NB4 (cell line): ENCODE measurements at regions not wholly inside any gene's neighbourhood (a gene's known extent, or its start where the extent isn't known, plus 50 kb on each side); places are given as distances from the start of the nearest gene placed in this dataset.
"Not testable (repeated sequence)": the region's sequence is repeated elsewhere in the genome, so short reads cannot be mapped to it uniquely, and the experiment has no call there.

Experiments used
- DNase-seq: peaks from one replicate; pipeline ENCODE4 v3.0.0; 2010; ENCODE audit warnings: low read depth
- H3K4me3 ChIP-seq: one replicate; pipeline ENCODE4 v1.5.1; 2011; ENCODE audit warnings: mild to moderate bottlenecking, low read depth, low read length, moderate library complexity
- MYC ChIP-seq: IDR thresholded peaks from 2 replicates; pipeline ENCODE4 v1.6.1; 2011; ENCODE audit warnings: low read depth, low read length
- POLR2A ChIP-seq: IDR thresholded peaks from 2 replicates; pipeline ENCODE4 v1.6.1; 2011; ENCODE audit warnings: mild to moderate bottlenecking; ENCODE audit not compliant: insufficient read length; ENCODE audit errors: extremely low read depth
- TF ChIP-seq, protein P1 (sequence below): IDR thresholded peaks from 2 replicates; pipeline ENCODE4 v1.6.1; 2011; ENCODE audit warnings: low read depth, low read length
- TF ChIP-seq, protein P2 (sequence below): IDR thresholded peaks from one replicate; pipeline ENCODE4 v1.5.1; 2012; ENCODE audit warnings: low read depth, low read length

DNA sequence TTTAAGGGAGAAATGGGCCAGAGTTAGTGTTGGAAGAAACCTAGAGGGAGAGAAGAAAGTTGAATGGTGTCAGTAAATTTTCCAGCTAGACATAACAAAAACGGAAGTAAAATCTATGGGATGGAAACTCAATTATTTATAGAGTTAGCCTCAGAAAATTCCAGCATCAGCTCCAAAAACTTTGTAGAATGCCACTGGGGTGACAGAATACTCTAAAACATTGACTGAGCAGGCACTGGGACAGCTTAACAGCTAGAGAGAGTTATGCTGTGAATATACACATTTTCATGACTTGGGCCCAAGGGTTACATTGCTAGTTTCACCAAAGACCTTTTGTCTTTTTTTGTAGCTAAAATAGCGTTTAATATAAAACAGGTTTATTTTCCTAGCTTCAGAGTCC, 226.3 kb downstream of the PHLDA1 start:
- H3K4me3 ChIP-seq: no peak overlapping the region
- TF ChIP-seq POLR2A (no peak), MYC (no peak)
- TF ChIP-seq, protein P1, sequence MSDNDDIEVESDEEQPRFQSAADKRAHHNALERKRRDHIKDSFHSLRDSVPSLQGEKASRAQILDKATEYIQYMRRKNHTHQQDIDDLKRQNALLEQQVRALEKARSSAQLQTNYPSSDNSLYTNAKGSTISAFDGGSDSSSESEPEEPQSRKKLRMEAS: no peak
- TF ChIP-seq, protein P2, sequence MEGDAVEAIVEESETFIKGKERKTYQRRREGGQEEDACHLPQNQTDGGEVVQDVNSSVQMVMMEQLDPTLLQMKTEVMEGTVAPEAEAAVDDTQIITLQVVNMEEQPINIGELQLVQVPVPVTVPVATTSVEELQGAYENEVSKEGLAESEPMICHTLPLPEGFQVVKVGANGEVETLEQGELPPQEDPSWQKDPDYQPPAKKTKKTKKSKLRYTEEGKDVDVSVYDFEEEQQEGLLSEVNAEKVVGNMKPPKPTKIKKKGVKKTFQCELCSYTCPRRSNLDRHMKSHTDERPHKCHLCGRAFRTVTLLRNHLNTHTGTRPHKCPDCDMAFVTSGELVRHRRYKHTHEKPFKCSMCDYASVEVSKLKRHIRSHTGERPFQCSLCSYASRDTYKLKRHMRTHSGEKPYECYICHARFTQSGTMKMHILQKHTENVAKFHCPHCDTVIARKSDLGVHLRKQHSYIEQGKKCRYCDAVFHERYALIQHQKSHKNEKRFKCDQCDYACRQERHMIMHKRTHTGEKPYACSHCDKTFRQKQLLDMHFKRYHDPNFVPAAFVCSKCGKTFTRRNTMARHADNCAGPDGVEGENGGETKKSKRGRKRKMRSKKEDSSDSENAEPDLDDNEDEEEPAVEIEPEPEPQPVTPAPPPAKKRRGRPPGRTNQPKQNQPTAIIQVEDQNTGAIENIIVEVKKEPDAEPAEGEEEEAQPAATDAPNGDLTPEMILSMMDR: no peak
- no peak for DNase-seq

GRCh38 chr12:75798136-75798926, 233.2 kb downstream of the PHLDA1 start:
- no peak for DNase-seq
- TF ChIP-seq, protein P1: no peak
- no peak for TF ChIP-seq POLR2A
- TF ChIP-seq, protein P2: no peak
- TF ChIP-seq MYC: no peak

GRCh38 chr12:75795125-75795524, 236.5 kb downstream of the PHLDA1 start:
- DNase-seq: no peak
- H3K4me3 ChIP-seq: no peak overlapping the region
- TF ChIP-seq, protein P2: no peak
- TF ChIP-seq, protein P1: no peak
- TF ChIP-seq MYC (no peak), POLR2A (no peak)

More at GRCh38 chr12:75798136-75798926, 233.2 kb downstream of the PHLDA1 start:
- no peak overlapping the region for H3K4me3 ChIP-seq

DNA sequence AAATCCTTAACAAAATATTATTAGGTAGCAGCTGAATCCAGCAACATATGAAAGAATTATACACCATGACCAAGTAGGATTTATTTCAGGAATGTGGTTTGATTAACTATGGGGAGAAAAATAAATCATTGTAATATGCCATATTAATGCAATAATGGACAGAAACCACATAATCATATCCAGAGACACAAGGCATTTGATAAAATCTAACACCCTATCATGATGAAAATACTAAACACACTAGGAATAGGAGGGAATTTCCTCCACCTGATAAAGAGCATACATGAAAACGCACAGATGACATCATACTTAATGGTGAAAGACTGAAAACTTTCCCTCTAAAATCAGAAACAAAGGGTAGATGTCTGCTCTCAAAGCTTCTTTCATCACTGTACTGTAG, 238.9 kb downstream of the PHLDA1 start:
- TF ChIP-seq, protein P2: no peak
- TF ChIP-seq, protein P1: no peak
- TF ChIP-seq MYC (no peak), POLR2A (no peak)
- no peak for DNase-seq
- no peak overlapping the region for H3K4me3 ChIP-seq

GRCh38 chr12:75790219-75790618, 241.4 kb downstream of the PHLDA1 start:
- TF ChIP-seq POLR2A (no peak), MYC (no peak)
- TF ChIP-seq, protein P2: no peak
- TF ChIP-seq, protein P1: no peak

DNA sequence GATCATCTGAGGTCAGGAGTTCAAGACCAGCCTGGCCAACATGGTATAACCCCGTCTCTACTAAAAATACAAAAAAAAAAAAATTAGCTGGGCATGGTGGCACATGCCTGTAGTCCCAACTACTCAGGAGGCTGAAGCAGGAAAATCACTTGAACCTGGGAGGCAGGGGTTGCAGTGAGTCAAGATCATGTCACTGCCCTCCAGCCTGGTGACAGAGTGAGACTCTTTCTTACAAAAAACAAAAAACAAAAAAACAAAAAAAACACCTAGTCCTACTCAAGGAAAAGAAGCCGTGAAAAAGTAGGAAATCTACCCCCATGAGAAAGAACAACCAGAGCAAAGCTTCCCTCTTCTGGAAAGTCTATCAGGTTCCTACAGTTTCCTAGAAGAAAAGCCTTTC, 244.4 kb downstream of the PHLDA1 start:
- not testable (repeated sequence) for H3K4me3 ChIP-seq, DNase-seq

More at GRCh38 chr12:75790219-75790618, 241.4 kb downstream of the PHLDA1 start:
- no peak for DNase-seq
- no peak overlapping the region for H3K4me3 ChIP-seq
